CD4-positive, alpha-beta T cell treated with Interleukin-17A for 1 hour (primary cell): ENCODE measurements at regions not wholly inside any gene's neighbourhood (a gene's known extent, or its start where the extent isn't known, plus 50 kb on each side); places are given as distances from the start of the nearest gene placed in this dataset.
"Not testable (repeated sequence)": the region's sequence is repeated elsewhere in the genome, so short reads cannot be mapped to it uniquely, and the experiment has no call there.

Source experiments
- DNase-seq: peaks from one replicate; pipeline ENCODE4 v3.0.0-alpha.2; 2020

- no peak for DNase-seq
Measured at GRCh38 chrX:136975684-136976470, 57.9 kb downstream of the GPR101 start.

- DNase-seq = no peak
Measured at GRCh38 chrX:136967966-136968365, 65.8 kb downstream of the GPR101 start.

- no peak for DNase-seq
Measured at GRCh38 chrX:136963973-136964372, 69.8 kb downstream of the GPR101 start.

- no peak for DNase-seq
Measured at GRCh38 chrX:136961594-136962135, 72.1 kb downstream of the GPR101 start.

GRCh38 chrX:136954930-136955329, 74.4 kb upstream of the RBMX start:
- peak; percentile 21 for DNase-seq

GRCh38 chrX:136953867-136954787, 73.6 kb upstream of the RBMX start:
- peak; percentile 63 for DNase-seq

GRCh38 chrX:136950211-136950610, 69.7 kb upstream of the RBMX start:
- DNase-seq = no peak

GRCh38 chrX:136941396-136942337, 61.1 kb upstream of the RBMX start:
- DNase-seq = no peak

- no peak for DNase-seq
Measured at GRCh38 chrX:136936183-136936549, 55.6 kb upstream of the RBMX start.

- peak; percentile 23 for DNase-seq
Measured at GRCh38 chrX:136935533-136936182, 55.1 kb upstream of the RBMX start.

- DNase-seq = not testable (repeated sequence)
Measured at GRCh38 chrX:136934652-136935051, 54.1 kb upstream of the RBMX start.

GRCh38 chrX:136933611-136934145, 53.2 kb upstream of the RBMX start:
- no peak for DNase-seq

- no peak for DNase-seq
Measured at GRCh38 chrX:136931661-136932060, 51.1 kb upstream of the RBMX start.
